Osteoblast (primary cell): ENCODE measurements at regions not wholly inside any gene's neighbourhood (a gene's known extent, or its start where the extent isn't known, plus 50 kb on each side); places are given as distances from the start of the nearest gene placed in this dataset.
"Not testable (repeated sequence)": the region's sequence is repeated elsewhere in the genome, so short reads cannot be mapped to it uniquely, and the experiment has no call there.

Experiments
- DNase-seq: peaks from one replicate; pipeline ENCODE4 v3.0.0; 2011; ENCODE audit warnings: low spot score, mixed read lengths; ENCODE audit not compliant: insufficient read length; ENCODE audit errors: missing footprints
- H2AFZ ChIP-seq: 2 replicates; pipeline ENCODE4 v1.6.0; 2011; ENCODE audit warnings: mild to moderate bottlenecking, low read length
- H3K27ac ChIP-seq: 2 replicates; pipeline ENCODE4 v1.5.1; 2011; ENCODE audit warnings: mild to moderate bottlenecking, low read depth, low read length, moderate library complexity
- H3K27me3 ChIP-seq: 2 replicates; pipeline ENCODE4 v1.6.0; 2012; ENCODE audit warnings: mild to moderate bottlenecking, control low read depth, inconsistent platforms, low read length, moderate library complexity; ENCODE audit not compliant: insufficient read depth
- H3K36me3 ChIP-seq: 2 replicates; pipeline ENCODE4 v1.5.1; 2011; ENCODE audit warnings: mild to moderate bottlenecking, low read length, control low read depth, moderate library complexity; ENCODE audit not compliant: insufficient read depth
- H3K4me1 ChIP-seq: 2 replicates; pipeline ENCODE4 v1.5.1; 2011; ENCODE audit warnings: mild to moderate bottlenecking, low read length, control low read depth, moderate library complexity; ENCODE audit not compliant: insufficient read depth
- H3K4me2 ChIP-seq: 2 replicates; pipeline ENCODE4 v1.6.0; 2011; ENCODE audit warnings: mild to moderate bottlenecking, low read length; ENCODE audit not compliant: insufficient read depth
- H3K4me3 ChIP-seq: fragments of 200-600 bp; sonication (generic); 3 replicates; pipeline ENCODE4 v1.5.1; 2012; ENCODE audit warnings: mild to moderate bottlenecking, low read length, inconsistent platforms; ENCODE audit not compliant: insufficient read depth
- H3K79me2 ChIP-seq: 2 replicates; pipeline ENCODE4 v1.6.0; 2012; ENCODE audit warnings: mild to moderate bottlenecking, low read length, control low read depth, inconsistent platforms; ENCODE audit not compliant: insufficient read depth
- H3K9me3 ChIP-seq: 2 replicates; pipeline ENCODE4 v1.5.1; 2011; ENCODE audit warnings: low read depth, low read length, control low read depth
- H4K20me1 ChIP-seq: 2 replicates; pipeline ENCODE4 v1.6.0; 2012; ENCODE audit warnings: mild to moderate bottlenecking, low read length, control low read depth; ENCODE audit not compliant: insufficient read depth
- TF ChIP-seq, protein P1 (sequence below): IDR thresholded peaks from 2 replicates; pipeline ENCODE4 v1.5.1; 2011; ENCODE audit warnings: mild to moderate bottlenecking, low read depth, low read length, moderate library complexity; ENCODE audit errors: extremely low read depth

GRCh38 chr12:89267404-89267803, 84.9 kb downstream of the DUSP6 start:
- Histone ChIP-seq H3K4me3 (no peak overlapping the region), H3K27ac (no peak overlapping the region), H3K36me3 (no peaks in the 10 kb centered on the region), H2AFZ (peak overlapping the region; percentile 40), H3K79me2 (no peaks in the 10 kb centered on the region), H3K9me3 (no peaks in the 10 kb centered on the region), H3K27me3 (no peaks in the 10 kb centered on the region), H4K20me1 (no peaks in the 10 kb centered on the region), H3K4me2 (no peak overlapping the region), H3K4me1 (no peaks in the 10 kb centered on the region)
- TF ChIP-seq, protein P1, sequence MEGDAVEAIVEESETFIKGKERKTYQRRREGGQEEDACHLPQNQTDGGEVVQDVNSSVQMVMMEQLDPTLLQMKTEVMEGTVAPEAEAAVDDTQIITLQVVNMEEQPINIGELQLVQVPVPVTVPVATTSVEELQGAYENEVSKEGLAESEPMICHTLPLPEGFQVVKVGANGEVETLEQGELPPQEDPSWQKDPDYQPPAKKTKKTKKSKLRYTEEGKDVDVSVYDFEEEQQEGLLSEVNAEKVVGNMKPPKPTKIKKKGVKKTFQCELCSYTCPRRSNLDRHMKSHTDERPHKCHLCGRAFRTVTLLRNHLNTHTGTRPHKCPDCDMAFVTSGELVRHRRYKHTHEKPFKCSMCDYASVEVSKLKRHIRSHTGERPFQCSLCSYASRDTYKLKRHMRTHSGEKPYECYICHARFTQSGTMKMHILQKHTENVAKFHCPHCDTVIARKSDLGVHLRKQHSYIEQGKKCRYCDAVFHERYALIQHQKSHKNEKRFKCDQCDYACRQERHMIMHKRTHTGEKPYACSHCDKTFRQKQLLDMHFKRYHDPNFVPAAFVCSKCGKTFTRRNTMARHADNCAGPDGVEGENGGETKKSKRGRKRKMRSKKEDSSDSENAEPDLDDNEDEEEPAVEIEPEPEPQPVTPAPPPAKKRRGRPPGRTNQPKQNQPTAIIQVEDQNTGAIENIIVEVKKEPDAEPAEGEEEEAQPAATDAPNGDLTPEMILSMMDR: no peak
- DNase-seq: no peak

DNA sequence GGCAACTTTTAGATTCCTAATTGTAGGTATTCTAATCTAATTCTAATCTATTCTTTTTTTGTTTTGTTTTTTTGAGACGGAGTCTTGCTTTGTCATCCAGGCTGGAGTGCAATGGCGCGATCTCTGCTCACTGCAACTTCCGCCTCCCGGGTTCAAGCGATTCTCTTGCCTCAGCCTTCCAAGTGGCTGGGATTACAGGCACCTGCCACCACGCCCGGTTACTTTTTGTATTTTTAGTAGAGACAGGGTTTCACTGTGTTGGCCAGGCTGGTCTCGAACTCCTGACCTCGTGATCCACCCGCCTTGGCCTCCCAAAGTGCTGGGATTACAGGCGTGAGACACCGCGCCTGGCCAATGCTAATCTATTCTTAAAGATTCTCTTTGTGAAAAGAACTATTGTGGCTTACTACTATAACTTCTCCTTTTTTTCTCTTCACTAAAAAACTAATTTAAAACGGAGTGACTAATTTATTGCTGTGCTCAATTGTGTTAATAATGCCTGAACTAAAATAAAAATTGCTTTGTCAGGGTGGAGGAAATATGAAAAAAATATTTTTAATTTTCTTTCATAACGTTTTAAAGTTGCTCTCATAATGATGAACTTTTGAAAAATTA, 85.6 kb downstream of the DUSP6 start:
- DNase-seq, H3K79me2 ChIP-seq, H3K4me1 ChIP-seq, H3K36me3 ChIP-seq, H3K4me3 ChIP-seq, H3K4me2 ChIP-seq, H3K27ac ChIP-seq, H4K20me1 ChIP-seq, H3K27me3 ChIP-seq, H3K9me3 ChIP-seq, H2AFZ ChIP-seq: not testable (repeated sequence)

- Histone ChIP-seq H3K27me3 (no peaks in the 10 kb centered on the region), H3K4me1 (peaks cover 2% of the 10 kb centered on the region)
- no peak for DNase-seq
These were observed 87.5 kb downstream of the DUSP6 start for GRCh38 chr12:89264837-89265236.

DNA sequence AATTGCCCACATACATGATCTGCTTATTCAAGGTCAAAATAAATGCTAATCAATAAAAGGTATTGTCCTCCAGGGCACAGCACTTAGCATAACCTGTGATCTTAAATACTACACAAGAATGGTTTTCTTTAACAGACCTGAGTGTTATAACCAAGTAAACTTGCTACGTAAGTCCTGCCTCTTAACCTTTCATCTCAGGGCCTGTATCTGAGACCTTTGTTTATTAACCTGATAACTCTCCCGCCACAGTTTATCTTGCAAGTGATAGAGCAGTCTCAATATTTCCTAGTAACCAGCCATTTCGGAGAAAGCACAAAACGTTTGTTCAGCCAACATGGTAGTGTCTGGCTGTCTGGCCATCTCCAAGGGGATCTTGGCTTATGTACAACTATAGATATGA, 88.4 kb downstream of the DUSP6 start:
- Histone ChIP-seq H3K4me1 (peaks cover 2% of the 10 kb centered on the region), H3K4me2 (no peak overlapping the region), H3K27ac (no peak overlapping the region), H3K4me3 (no peak overlapping the region), H2AFZ (no peak overlapping the region), H4K20me1 (no peaks in the 10 kb centered on the region), H3K27me3 (no peaks in the 10 kb centered on the region), H3K9me3 (no peaks in the 10 kb centered on the region), H3K36me3 (no peaks in the 10 kb centered on the region), H3K79me2 (no peaks in the 10 kb centered on the region)
- no peak for DNase-seq
- TF ChIP-seq, protein P1: no peak

More at GRCh38 chr12:89264837-89265236, 87.5 kb downstream of the DUSP6 start:
- Histone ChIP-seq H3K79me2 (no peaks in the 10 kb centered on the region), H2AFZ (no peak overlapping the region), H3K36me3 (no peaks in the 10 kb centered on the region), H3K4me3 (no peak overlapping the region), H4K20me1 (no peaks in the 10 kb centered on the region), H3K27ac (no peak overlapping the region), H3K9me3 (no peaks in the 10 kb centered on the region), H3K4me2 (no peak overlapping the region)
- TF ChIP-seq, protein P1: no peak
